SK-N-SH (cell line): ENCODE measurements at regions not wholly inside any gene's neighbourhood (a gene's known extent, or its start where the extent isn't known, plus 50 kb on each side); places are given as distances from the start of the nearest gene placed in this dataset.

ENCODE experiments used
- CTCF ChIA-PET: fragments of 300-600, 350-600 bp; formaldehyde crosslinking; extraction: SDS; loops from one replicate; lab custom pipeline; 2021; lab: Yijun Ruan, JAX
- POLR2A ChIA-PET: fragments of 350-600 bp; sonication (Branson Sonifier 250); formaldehyde crosslinking; extraction: SDS; loops from one replicate; lab custom pipeline; 2020; ENCODE audit warnings: antibody characterized with exemption, inconsistent platforms; lab: Yijun Ruan, JAX
- DNase-seq: peaks from one replicate; pipeline ENCODE4 v3.0.0; 2012
- H2AFZ ChIP-seq: fragments of 200-600 bp; sonication (generic); 2 replicates; pipeline ENCODE4 v1.8.1; 2016; ENCODE audit warnings: antibody characterized with exemption, mild to moderate bottlenecking, low read depth
- H3F3A ChIP-seq: fragments of 200-600 bp; sonication (generic); replicated peaks from 2 replicates; pipeline ENCODE3; 2016; ENCODE audit warnings: antibody characterized with exemption, mild to moderate bottlenecking; ENCODE audit not compliant: insufficient read depth
- H3K27ac ChIP-seq, 2 experiments: fragments of 200-500 bp in 1 of 2; fragments of 200-600 bp in 1 of 2; sonication (Bioruptor generic) in 1 of 2; sonication (generic), shearing (Covaris generic) in 1 of 2; 2 replicates each; pipeline versions ENCODE4 v1.5.1 to v1.6.1; 2014 to 2016; ENCODE audit warnings: low read depth in 2 of 2, inconsistent platforms in 1 of 2, low read length in 1 of 2, mild to moderate bottlenecking in 1 of 2, mixed read lengths in 1 of 2
- H3K27me3 ChIP-seq: fragments of 200-600 bp; sonication (generic), shearing (Covaris generic); 2 replicates; pipeline ENCODE4 v1.6.1; 2016; ENCODE audit warnings: mixed run types; ENCODE audit not compliant: insufficient read depth
- H3K36me3 ChIP-seq, 2 experiments: fragments of 200-500 bp in 1 of 2; fragments of 200-600 bp in 1 of 2; sonication (Bioruptor generic) in 1 of 2; sonication (generic) in 1 of 2; replicated peaks in 1 of 2; 2 replicates each; pipeline versions ENCODE3 to v1.5.1; 2014 to 2016; ENCODE audit warnings: low read length in 1 of 2, mild to moderate bottlenecking in 1 of 2; ENCODE audit not compliant: insufficient read depth in 2 of 2, control insufficient read depth in 1 of 2
- H3K4me1 ChIP-seq, 2 experiments: fragments of 200-500 bp in 1 of 2; fragments of 200-600 bp in 1 of 2; sonication (Bioruptor generic) in 1 of 2; sonication (generic), shearing (Covaris generic) in 1 of 2; 2 replicates each; pipeline versions ENCODE4 v1.5.1 to v1.6.1; 2014 to 2016; ENCODE audit warnings: low read depth in 1 of 2, low read length in 1 of 2, mixed run types in 1 of 2; ENCODE audit not compliant: insufficient read depth in 2 of 2, control insufficient read depth in 1 of 2
- H3K4me2 ChIP-seq: fragments of 200-600 bp; sonication (generic), shearing (Covaris generic); 2 replicates; pipeline ENCODE4 v1.6.1; 2017; ENCODE audit warnings: mixed run types
- H3K4me3 ChIP-seq, 2 experiments: fragments of 200-500 bp in 1 of 2; fragments of 200-600 bp in 1 of 2; sonication (Bioruptor generic) in 1 of 2; sonication (generic), shearing (Covaris generic) in 1 of 2; 2 replicates each; pipeline versions ENCODE4 v1.5.1 to v1.8.1; 2014 to 2016; ENCODE audit warnings: low read depth in 2 of 2, inconsistent platforms in 1 of 2, low read length in 1 of 2, mild to moderate bottlenecking in 1 of 2, mixed read lengths in 1 of 2, moderate library complexity in 1 of 2
- H3K79me2 ChIP-seq: fragments of 200-600 bp; sonication (generic); 2 replicates; pipeline ENCODE4 v1.8.1; 2017; ENCODE audit warnings: mild to moderate bottlenecking; ENCODE audit not compliant: insufficient read depth
- H3K9ac ChIP-seq: fragments of 200-600 bp; sonication (generic); 2 replicates; pipeline ENCODE4 v1.6.1; 2017; ENCODE audit warnings: mixed run types
- H3K9me2 ChIP-seq: fragments of 200-600 bp; sonication (generic); 2 replicates; pipeline ENCODE4 v1.6.1; 2017; ENCODE audit warnings: mixed run types
- H3K9me3 ChIP-seq: fragments of 200-600 bp; sonication (generic); 2 replicates; pipeline ENCODE4 v1.6.1; 2017; ENCODE audit warnings: mixed run types, mild to moderate bottlenecking, moderate library complexity
- H4K20me1 ChIP-seq: fragments of 200-600 bp; sonication (generic); 2 replicates; pipeline ENCODE4 v1.6.1; 2017; ENCODE audit warnings: mild to moderate bottlenecking, mixed run types; ENCODE audit not compliant: insufficient read depth
- CHD2 ChIP-seq: fragments of 150-350 bp; IDR thresholded peaks from 2 replicates; pipeline ENCODE4 v1.6.1; 2018; ENCODE audit warnings: low read length; ENCODE audit not compliant: partially characterized antibody
- ELF1 ChIP-seq: IDR thresholded peaks from 2 replicates; pipeline ENCODE4 v1.4.0; 2012
- EZH2phosphoT487 ChIP-seq: fragments of 200-600 bp; sonication (generic); IDR thresholded peaks from 2 replicates; pipeline ENCODE4 v1.6.1; 2017; ENCODE audit warnings: low read depth, mixed run types, mild to moderate bottlenecking, antibody characterized with exemption, moderate library complexity, borderline replicate concordance
- FOXJ3 ChIP-seq: sonication (generic); formaldehyde crosslinking; IDR thresholded peaks from 2 replicates; pipeline ENCODE4 v1.5.1; 2020; ENCODE audit warnings: mild to moderate bottlenecking, missing genetic modification reagents
- FOXM1 ChIP-seq: IDR thresholded peaks from 2 replicates; pipeline ENCODE4 v1.4.0; 2012; ENCODE audit warnings: low read depth, mild to moderate bottlenecking
- GABPA ChIP-seq: IDR thresholded peaks from 2 replicates; pipeline ENCODE4 v1.4.0; 2012; ENCODE audit warnings: low read depth, mild to moderate bottlenecking
- MAX ChIP-seq: IDR thresholded peaks from 2 replicates; pipeline ENCODE4 v1.4.0; 2012; ENCODE audit warnings: low read depth
- MEF2A ChIP-seq: IDR thresholded peaks from 2 replicates; pipeline ENCODE4 v1.4.0; 2012; ENCODE audit warnings: low read depth, borderline replicate concordance
- MXI1 ChIP-seq: IDR thresholded peaks from 2 replicates; pipeline ENCODE4 v1.6.1; 2012; ENCODE audit warnings: mild to moderate bottlenecking, low read depth, low read length, improper control_type of control experiment
- NFIC ChIP-seq: IDR thresholded peaks from 2 replicates; pipeline ENCODE4 v1.4.0; 2012; ENCODE audit warnings: borderline replicate concordance
- RCOR1 ChIP-seq: fragments of 150-350 bp; IDR thresholded peaks from 2 replicates; pipeline ENCODE4 v1.6.1; 2017; ENCODE audit warnings: antibody characterized with exemption, low read length
- RFX5 ChIP-seq: IDR thresholded peaks from 2 replicates; pipeline ENCODE4 v1.6.1; 2012; ENCODE audit warnings: mild to moderate bottlenecking, improper control_type of control experiment, low read length
- RXRA ChIP-seq: IDR thresholded peaks from 2 replicates; pipeline ENCODE4 v1.4.0; 2012; ENCODE audit warnings: low read depth, mild to moderate bottlenecking, borderline replicate concordance
- SIN3A ChIP-seq: IDR thresholded peaks from 2 replicates; pipeline ENCODE4 v1.6.1; 2012; ENCODE audit warnings: low read depth, mild to moderate bottlenecking, low read length, moderate library complexity, borderline replicate concordance
- SMC3 ChIP-seq: IDR thresholded peaks from 2 replicates; pipeline ENCODE4 v1.6.1; 2012; ENCODE audit warnings: low read depth, low read length, improper control_type of control experiment
- TCF12 ChIP-seq: IDR thresholded peaks from 2 replicates; pipeline ENCODE4 v1.4.0; 2012
- TEAD4 ChIP-seq: IDR thresholded peaks from 2 replicates; pipeline ENCODE4 v1.4.0; 2012; ENCODE audit warnings: mild to moderate bottlenecking, borderline replicate concordance; ENCODE audit not compliant: insufficient read depth
- YY1 ChIP-seq: IDR thresholded peaks from 2 replicates; pipeline ENCODE4 v1.4.0; 2012; ENCODE audit warnings: low read depth, mild to moderate bottlenecking
- ZBTB33 ChIP-seq: IDR thresholded peaks from 2 replicates; pipeline ENCODE4 v1.4.0; 2012; ENCODE audit warnings: low read depth, borderline replicate concordance
- WGBS: methylation state at CpG from one replicate; pipeline ENCODE4 v1.1.6; 2017; ENCODE audit warnings: low lambda C conversion rate; 5-methylcytosine and 5-hydroxymethylcytosine counted together
- TF ChIP-seq, protein P1 (sequence below): fragments of 150-350 bp; IDR thresholded peaks from 2 replicates; pipeline ENCODE4 v1.6.1; 2016; ENCODE audit warnings: mild to moderate bottlenecking, low read depth, low read length

- H3K9me3 ChIP-seq, result no peaks in the 10 kb centered on the region
- no peaks in the 10 kb centered on the region for H3K79me2 ChIP-seq
- 77% methylated on average over 1 of the region's 1 CpG for WGBS
- H3K27ac ChIP-seq, result no peak overlapping the region
- ChIA-PET CTCF (no interaction called here), POLR2A (no interaction called here)
- no peak overlapping the region for H3K4me2 ChIP-seq
- no peaks in the 10 kb centered on the region for H3F3A ChIP-seq
- DNase-seq, result no peak
- no peaks in the 10 kb centered on the region for H4K20me1 ChIP-seq
- no peak overlapping the region for H3K9ac ChIP-seq
- H2AFZ ChIP-seq, result no peak overlapping the region
- H3K9me2 ChIP-seq, result no peaks in the 10 kb centered on the region
- no peaks in the 10 kb centered on the region for H3K36me3 ChIP-seq
- TF ChIP-seq TEAD4 (no peak), FOXJ3 (no peak), NFIC (no peak)
- no peak overlapping the region for H3K4me3 ChIP-seq
- peaks cover 10 to 11% of the 10 kb centered on the region in 2 experiments; a peak in 3 of 4 replicates for H3K4me1 ChIP-seq
- H3K27me3 ChIP-seq, result no peaks in the 10 kb centered on the region
Measured at GRCh38 chr1:199079994-199080393, 441.2 kb downstream of the PTPRC start.

DNA sequence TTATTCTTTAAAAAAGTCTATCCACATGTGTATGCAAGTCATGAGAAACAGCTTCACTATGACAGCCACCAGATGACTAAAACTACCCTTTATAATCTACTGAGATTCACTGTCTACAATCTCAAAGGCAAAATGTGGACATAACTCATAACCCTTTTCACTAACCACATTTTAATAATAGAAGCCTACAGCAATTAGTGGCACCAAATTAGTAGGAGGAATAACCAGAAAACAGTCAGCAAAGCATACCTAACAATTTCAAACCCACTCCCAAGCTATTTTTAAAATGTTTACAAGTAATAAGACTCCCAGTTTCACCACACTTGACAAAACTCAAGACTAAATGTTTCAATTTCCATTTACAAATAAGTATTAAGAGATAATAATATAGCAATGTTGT is 442.9 kb downstream of the PTPRC start:
- no peaks in the 10 kb centered on the region for H3K36me3 ChIP-seq
- CTCF ChIA-PET, result interaction anchor here (1.2 kb wide), 1 partner anchor 312 kb away, joined by 3 read pairs; no protein-coding TSS in a partner anchor
- no peaks in the 10 kb centered on the region for H3K79me2 ChIP-seq
- H3K27ac ChIP-seq, result no peak overlapping the region
- POLR2A ChIA-PET, result no interaction called here
- H3K9ac ChIP-seq, result no peak overlapping the region
- no peaks in the 10 kb centered on the region for H3K9me2 ChIP-seq
- peaks cover 10 to 11% of the 10 kb centered on the region in 2 experiments; a peak in 3 of 4 replicates for H3K4me1 ChIP-seq
- TF ChIP-seq RCOR1 (no peak), MAX (no peak), TEAD4 (no peak), FOXM1 (no peak), MEF2A (no peak), YY1 (no peak), FOXJ3 (no peak), GABPA (no peak), ELF1 (no peak), ZBTB33 (no peak), SMC3 (no peak), MXI1 (no peak), RFX5 (no peak), SIN3A (no peak), RXRA (no peak), TCF12 (no peak), CHD2 (no peak), EZH2phosphoT487 (no peak)
- TF ChIP-seq, protein P1, sequence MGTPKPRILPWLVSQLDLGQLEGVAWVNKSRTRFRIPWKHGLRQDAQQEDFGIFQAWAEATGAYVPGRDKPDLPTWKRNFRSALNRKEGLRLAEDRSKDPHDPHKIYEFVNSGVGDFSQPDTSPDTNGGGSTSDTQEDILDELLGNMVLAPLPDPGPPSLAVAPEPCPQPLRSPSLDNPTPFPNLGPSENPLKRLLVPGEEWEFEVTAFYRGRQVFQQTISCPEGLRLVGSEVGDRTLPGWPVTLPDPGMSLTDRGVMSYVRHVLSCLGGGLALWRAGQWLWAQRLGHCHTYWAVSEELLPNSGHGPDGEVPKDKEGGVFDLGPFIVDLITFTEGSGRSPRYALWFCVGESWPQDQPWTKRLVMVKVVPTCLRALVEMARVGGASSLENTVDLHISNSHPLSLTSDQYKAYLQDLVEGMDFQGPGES, result no peak
- H2AFZ ChIP-seq, result no peak overlapping the region
- H3K27me3 ChIP-seq, result no peaks in the 10 kb centered on the region
- no peaks in the 10 kb centered on the region for H3K9me3 ChIP-seq
- no peak overlapping the region for H3K4me2 ChIP-seq
- no peak for DNase-seq
- H3K4me3 ChIP-seq, result no peak overlapping the region
- H4K20me1 ChIP-seq, result no peaks in the 10 kb centered on the region
- H3F3A ChIP-seq, result no peaks in the 10 kb centered on the region
